Sigmoid colon (tissue), 3 donors: ENCODE measurements at regions not wholly inside any gene's neighbourhood (a gene's known extent, or its start where the extent isn't known, plus 50 kb on each side); places are given as distances from the start of the nearest gene placed in this dataset.

ENCODE experiments used
- POLR2A ChIP-seq, 2 donors: fragments of 450-650 bp; IDR thresholded peaks; one replicate each; pipeline ENCODE4 v1.6.1; 2016; ENCODE audit warnings: antibody characterized with exemption in 2 of 2, mild to moderate bottlenecking in 2 of 2, moderate library complexity in 2 of 2
- TF ChIP-seq, protein P1 (sequence below), 4 experiments: fragments of 450-650 bp in 3 of 4; fragments of 200-600 bp in 1 of 4; IDR thresholded peaks; one replicate each; pipeline ENCODE4 v1.5.1; 2016 to 2019; ENCODE audit warnings: antibody characterized with exemption in 4 of 4, mild to moderate bottlenecking in 3 of 4, moderate library complexity in 2 of 4

GRCh38 chr11:87463486-87464102, 425.9 kb downstream of the TMEM135 start:
- TF ChIP-seq, protein P1, sequence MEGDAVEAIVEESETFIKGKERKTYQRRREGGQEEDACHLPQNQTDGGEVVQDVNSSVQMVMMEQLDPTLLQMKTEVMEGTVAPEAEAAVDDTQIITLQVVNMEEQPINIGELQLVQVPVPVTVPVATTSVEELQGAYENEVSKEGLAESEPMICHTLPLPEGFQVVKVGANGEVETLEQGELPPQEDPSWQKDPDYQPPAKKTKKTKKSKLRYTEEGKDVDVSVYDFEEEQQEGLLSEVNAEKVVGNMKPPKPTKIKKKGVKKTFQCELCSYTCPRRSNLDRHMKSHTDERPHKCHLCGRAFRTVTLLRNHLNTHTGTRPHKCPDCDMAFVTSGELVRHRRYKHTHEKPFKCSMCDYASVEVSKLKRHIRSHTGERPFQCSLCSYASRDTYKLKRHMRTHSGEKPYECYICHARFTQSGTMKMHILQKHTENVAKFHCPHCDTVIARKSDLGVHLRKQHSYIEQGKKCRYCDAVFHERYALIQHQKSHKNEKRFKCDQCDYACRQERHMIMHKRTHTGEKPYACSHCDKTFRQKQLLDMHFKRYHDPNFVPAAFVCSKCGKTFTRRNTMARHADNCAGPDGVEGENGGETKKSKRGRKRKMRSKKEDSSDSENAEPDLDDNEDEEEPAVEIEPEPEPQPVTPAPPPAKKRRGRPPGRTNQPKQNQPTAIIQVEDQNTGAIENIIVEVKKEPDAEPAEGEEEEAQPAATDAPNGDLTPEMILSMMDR (IDR thresholded peaks at IDR 0.05): peak in 1 of 4 experiments; percentile 19
- TF ChIP-seq POLR2A (IDR thresholded peaks at IDR 0.05): no peak
